HEK293T (cell line): ENCODE measurements at regions not wholly inside any gene's neighbourhood (a gene's known extent, or its start where the extent isn't known, plus 50 kb on each side); places are given as distances from the start of the nearest gene placed in this dataset.

Source experiments
- ARNT ChIP-seq: fragments of 450-650 bp; IDR thresholded peaks from 2 replicates; pipeline ENCODE4 v1.6.1; 2017; ENCODE audit warnings: mild to moderate bottlenecking
- BHLHE40 ChIP-seq: fragments of 450-650 bp; IDR thresholded peaks from 2 replicates; pipeline ENCODE4 v1.6.1; 2016; ENCODE audit warnings: mild to moderate bottlenecking, moderate library complexity, borderline replicate concordance
- ELF4 ChIP-seq: fragments of 450-650 bp; IDR thresholded peaks from 2 replicates; pipeline ENCODE4 v1.6.1; 2017; ENCODE audit warnings: antibody characterized with exemption
- FOXK2 ChIP-seq: fragments of 450-650 bp; IDR thresholded peaks from 2 replicates; pipeline ENCODE4 v1.6.1; 2016; ENCODE audit warnings: mild to moderate bottlenecking
- L3MBTL2 ChIP-seq: fragments of 450-650 bp; conservative IDR thresholded peaks from 2 replicates; pipeline ENCODE4 v1.6.1; 2016; ENCODE audit warnings: mild to moderate bottlenecking
- NFRKB ChIP-seq: fragments of 450-650 bp; IDR thresholded peaks from 2 replicates; pipeline ENCODE4 v1.6.1; 2016; ENCODE audit warnings: mild to moderate bottlenecking, moderate library complexity
- PKNOX1 ChIP-seq: fragments of 450-650 bp; IDR thresholded peaks from 2 replicates; pipeline ENCODE4 v1.6.1; 2016
- TARDBP ChIP-seq: fragments of 450-650 bp; IDR thresholded peaks from 2 replicates; pipeline ENCODE4 v1.6.1; 2016
- ZNF384 ChIP-seq: fragments of 450-650 bp; IDR thresholded peaks from 2 replicates; pipeline ENCODE4 v1.6.1; 2016

DNA sequence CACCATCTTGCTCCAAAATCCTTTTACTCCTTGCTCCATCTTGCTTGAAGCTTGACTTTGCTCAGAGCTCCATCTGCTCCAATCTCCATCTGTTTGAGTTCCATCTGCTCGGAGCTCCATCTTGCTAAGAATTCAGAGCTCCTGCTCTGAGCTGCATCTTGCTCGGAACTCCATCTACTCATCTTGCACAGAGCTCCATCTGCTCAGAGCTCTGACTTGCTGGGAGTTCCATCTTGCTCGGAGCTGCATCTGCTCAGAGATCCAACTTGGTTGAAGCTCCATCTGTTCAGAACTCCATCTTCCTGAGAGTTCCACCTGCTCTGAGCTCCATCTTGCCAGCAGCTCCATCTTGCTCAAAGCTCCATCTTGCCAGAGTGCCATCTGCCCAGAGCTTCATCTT lies 80.6 kb upstream of the ZNF98 start:
- TF ChIP-seq FOXK2: no peak
- no peak for TF ChIP-seq TARDBP
- TF ChIP-seq BHLHE40: no peak
- no peak for TF ChIP-seq L3MBTL2
- TF ChIP-seq NFRKB: no peak
- no peak for TF ChIP-seq ARNT
- no peak for TF ChIP-seq PKNOX1
- no peak for TF ChIP-seq ELF4
- no peak for TF ChIP-seq ZNF384
